Muscle of arm (tissue), 1 donor: ENCODE measurements at regions not wholly inside any gene's neighbourhood (a gene's known extent, or its start where the extent isn't known, plus 50 kb on each side); places are given as distances from the start of the nearest gene placed in this dataset.

ENCODE experiments used
- DNase-seq: peaks from one replicate; pipeline ENCODE4 v3.0.0-alpha.2; 2013

DNA sequence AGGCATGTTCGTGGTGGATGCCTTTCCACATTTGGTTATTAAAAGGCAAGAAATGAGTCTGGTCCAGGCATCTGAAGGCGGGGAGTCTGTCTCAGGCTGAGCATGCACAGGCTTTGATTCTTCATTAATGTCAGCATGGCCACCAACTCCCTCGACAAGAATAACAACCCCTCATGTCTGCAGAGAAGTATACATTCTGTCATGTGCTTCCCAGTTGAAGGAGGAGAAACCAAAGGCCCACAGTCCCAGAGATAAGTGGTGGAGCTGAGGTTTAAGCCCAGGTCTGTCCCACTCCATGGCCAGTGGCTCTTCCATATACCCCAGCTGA lies 61.6 kb upstream of the LAPTM5 start:
- no peak for DNase-seq

DNA sequence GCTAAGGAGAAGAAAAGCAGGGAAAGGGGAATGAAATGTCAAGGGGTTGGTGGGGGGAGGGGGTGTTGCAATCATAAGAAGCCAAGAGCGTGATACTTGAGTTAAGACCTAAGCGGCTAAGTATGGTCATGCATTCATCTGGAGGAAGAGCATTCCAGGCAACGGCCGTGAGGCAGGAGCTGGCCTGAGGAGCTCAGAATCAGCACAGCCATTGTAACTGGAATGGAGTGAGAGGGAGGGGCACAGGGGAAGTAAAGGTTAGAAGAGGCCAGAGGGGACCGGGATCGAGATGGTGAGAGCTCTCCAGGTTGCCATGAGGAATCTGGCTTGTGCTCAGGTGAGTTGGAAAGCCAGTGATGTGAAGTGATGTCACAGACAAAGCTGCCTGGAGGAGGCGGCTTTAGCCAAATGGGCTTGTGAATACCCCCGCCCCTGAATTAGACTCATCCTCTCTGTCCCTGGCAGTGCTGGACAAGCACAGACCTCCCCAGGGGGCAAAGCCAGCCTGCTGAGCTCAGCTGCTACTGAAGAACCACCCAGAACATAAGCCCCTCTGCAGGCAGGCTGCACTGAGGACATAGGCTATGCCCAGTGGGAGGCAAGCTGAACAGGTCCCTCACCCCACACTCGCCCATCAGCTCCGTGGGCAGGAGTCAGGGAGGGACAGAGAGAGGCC lies 61.1 kb upstream of the LAPTM5 start:
- DNase-seq: no peak

DNA sequence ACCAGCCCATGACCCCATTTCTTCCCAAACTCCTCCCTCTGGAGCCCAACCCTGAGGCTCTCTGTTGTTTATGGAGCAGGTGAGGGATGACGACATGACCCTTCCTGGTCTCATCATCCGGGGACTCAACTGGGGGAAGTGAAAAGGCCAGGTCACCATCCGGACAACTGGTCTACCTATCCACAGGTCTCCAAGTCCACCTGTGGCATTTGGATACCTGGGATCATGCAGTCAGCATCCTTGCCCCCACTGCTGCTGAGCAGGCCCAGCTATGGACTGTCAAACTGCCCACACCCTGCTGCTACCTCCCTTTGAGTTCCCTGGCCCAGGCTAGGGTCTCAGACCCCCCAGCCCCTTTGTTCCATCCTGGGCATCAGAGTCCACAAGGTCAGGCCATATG lies 60.0 kb upstream of the LAPTM5 start:
- no peak for DNase-seq

DNA sequence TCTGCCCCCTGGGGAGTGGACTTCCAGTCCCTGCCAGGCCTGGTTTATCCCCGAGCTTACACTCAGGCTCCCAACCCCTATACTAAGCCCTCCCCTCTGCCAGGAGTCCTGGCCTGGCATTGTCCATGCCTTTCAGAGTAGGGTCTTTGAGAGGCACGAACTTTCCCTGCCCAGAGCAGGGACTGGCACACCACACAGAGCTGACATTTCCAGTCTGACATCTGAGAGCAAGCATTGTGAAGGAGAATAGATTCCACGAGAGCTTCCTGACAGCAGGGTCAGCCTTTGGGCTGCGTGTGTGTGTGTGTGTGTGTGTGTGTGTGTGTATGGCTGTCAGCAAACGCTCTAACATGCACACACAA lies 59.5 kb upstream of the LAPTM5 start:
- no peak for DNase-seq

DNA sequence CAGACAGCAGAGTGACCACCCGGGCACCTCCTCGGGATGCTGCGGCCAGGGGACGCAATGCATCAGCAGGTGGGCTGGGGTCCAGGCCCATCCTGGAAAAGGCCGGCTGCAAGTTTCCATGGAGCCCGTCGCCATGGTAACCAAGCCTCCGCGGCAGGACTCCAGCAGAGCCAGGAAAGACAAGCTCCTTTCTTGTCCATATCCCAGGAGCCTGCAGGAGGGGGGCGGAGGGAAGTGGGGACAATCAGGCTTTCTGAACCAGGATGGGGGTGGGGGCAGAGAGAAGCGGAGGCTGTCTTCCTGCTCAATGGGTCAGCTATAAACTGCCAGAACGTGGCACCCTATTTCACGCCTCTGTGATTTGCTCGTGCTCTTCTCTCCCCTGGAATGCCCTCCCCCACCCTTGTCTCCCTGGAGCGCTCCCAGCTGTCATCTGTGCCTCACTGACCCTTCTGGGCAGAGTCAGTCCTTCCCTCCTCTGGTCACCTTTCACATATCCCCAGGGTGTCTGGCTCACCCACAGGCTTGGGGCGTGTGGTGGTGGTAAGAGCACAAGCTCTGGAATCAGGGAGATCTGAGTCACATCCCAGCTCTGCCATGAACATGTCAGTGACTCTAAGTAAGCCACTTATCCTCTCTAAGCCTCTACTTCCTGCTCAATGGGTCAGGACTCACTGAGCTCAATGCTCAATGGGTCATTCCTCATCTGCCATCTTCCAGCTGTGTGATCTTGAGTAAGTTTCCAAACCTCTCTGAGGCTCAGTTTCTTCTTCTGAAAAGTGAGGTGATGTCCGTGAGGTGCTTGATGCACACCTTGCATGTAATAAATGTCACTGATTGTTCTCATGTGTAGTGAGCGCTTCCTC lies 58.9 kb upstream of the LAPTM5 start:
- peak; percentile 80 for DNase-seq

DNA sequence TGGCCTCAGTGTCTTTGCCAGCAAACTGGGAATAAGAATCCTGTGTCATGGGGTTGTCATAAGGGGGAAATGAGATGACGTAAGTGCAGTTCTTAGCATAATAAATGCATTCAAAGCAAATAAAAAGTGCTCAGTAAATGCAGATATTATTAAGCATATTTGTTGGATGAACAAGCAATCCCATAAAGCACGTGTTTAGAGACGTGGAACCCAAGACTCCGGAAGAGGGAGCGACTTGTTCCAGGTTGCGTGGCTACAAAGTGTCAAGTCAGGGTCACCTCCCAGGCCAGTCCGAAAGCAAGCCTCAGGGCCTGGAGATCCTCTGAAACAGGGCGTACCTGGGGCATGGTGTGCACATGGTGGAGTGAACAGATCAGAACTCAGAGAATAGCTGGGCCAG lies 58.0 kb upstream of the LAPTM5 start:
- no peak for DNase-seq

DNA sequence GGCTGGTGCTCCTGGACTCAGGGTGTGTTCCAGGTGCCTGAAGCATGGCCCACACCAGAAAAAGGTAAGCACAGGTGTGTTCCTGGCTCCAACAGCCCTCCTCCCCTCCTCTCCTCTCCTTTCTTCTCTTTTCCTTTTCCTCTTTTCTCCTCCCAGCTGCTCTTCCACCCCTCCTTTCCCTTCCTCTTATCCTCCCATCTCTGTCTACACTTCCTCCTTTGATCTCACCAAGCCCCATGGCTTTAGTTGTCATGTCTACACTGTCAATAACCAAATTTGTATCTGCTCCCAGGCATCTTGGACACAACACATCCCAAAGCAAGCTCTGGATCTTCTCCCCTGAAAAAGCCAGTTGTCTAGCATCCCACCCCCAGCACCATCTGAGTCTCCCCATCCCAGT lies 56.7 kb upstream of the LAPTM5 start:
- DNase-seq: no peak

DNA sequence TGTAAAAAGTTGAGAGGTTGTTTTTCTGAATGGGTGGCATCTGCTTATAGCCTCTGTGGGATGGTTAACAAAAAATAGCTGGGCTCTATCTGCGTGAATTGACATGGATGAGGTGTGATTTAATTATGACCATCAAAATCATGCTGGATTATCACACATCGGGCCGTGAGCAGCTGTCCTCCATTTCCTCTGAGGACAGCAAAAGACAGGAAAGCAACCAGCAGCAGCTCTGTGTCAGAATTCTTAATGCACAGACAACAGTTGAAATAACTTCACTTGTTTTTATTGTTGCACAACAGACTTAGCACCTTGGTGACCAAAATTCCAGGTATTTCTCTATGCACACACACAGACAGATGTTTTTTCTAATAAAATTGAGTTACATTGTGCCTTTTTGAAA lies 54.5 kb upstream of the LAPTM5 start:
- no peak for DNase-seq

DNA sequence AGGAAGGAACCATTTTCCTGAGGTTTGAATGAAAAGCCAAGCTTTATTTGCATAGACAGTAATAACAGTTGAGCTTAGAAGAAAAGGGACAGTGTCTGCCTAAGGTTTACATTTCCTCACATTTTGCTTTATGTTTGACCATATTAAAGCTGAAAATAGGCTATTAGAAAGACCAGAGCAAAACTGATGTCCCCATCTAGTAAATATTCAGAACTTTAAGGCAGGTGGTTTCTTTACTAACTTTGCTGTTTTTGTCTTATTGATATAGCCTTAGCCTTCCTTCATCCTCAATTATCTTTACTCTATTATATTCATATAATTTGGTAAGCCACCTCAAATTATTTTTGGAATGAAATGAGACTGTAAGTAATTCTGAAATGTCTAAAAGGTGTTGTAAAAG lies 53.6 kb upstream of the LAPTM5 start:
- no peak for DNase-seq

DNA sequence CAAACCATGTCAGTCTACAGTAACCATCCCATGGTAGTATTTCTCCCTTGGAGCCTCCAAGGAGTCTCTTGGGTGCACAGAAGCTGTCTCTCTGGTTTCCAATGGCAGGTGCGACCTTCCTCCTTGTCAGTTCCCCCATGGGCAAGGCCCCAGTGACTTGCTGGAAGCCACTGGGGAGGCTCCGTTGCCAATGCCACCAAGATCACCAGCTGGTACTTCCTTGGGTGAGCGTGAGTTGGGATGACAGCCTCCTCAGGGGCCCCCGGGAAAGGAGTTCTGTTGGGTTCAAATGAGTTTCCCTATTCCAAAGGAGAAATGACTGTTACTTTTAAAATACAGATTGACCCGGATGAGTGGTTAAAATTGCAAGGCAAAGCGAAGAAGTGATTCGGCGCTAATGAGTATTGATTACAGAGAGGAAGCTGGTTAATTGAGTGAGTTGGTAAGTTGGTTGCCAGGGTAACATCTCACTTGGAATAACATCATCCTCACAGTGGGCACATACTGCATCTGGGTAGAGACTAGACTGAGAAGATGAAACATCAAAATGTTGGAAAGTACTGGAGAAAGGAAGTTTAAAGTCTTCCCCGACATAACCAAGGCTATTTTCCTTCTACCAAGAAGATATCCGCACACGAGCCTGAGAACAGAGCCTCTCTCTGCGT lies 53.0 kb upstream of the LAPTM5 start:
- no peak for DNase-seq

DNA sequence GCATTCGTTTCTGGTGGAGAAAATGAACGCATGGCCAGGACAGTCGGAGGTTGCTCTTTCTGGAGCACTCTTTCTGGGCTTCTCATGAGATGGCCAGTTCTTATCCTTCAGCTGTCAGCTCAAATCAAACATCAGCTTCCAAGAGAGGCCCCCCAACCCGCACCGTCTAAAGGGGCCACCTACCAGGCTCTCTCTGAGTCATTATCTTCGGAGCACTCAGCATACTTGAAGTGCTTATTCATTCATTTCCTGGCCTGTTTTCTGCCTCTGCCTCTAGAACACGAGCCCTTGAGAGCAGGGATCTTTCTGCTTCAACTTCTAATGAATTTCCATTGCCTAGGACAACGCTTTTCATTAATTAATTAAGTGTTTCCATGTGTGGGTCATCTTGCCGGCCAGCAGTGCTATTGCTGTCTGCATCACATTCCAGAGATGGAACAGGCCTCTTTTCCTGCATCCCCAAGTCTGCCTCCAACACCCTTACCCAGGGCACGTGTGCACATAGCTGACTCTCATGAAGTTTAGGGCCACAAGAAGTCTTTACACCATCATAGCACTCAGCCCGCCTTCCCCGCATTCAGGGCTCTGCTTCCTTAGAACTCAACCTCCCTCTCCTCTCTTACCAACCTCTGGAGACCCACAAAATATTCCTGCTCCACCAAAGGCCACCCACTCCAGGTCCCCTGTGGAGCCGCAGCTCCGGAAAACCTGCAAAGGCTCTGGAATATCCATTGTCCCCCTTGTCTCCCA lies 52.1 kb upstream of the LAPTM5 start:
- DNase-seq: no peak

DNA sequence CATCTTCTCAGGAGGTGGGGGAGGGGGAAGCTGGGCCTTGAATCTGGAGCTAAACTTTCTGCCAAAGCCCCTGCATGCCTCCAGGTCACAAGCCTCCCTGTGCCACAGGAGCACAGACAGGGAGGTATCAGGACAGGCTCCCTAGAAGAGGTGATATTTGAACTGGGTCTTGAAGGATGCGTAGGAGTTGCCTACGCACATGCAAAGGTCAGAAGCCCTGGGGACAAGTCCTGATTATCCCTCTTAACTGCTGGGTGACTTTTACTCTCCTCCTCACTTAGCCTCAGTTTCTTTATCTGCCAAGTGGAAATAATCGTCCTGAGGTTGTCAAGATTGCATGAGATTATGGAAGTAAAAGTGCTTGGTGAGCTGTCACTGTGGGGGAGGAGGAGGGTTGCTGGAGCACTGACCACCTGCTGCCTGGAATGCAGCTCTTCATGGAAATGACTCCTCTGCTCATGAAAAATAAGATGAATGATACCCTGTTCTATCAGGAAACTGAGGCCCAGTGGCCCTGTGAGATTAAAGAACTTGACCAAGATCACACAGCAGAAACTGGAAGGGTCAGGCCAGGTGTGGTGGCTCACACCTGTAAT lies 50.6 kb upstream of the LAPTM5 start:
- no peak for DNase-seq

DNA sequence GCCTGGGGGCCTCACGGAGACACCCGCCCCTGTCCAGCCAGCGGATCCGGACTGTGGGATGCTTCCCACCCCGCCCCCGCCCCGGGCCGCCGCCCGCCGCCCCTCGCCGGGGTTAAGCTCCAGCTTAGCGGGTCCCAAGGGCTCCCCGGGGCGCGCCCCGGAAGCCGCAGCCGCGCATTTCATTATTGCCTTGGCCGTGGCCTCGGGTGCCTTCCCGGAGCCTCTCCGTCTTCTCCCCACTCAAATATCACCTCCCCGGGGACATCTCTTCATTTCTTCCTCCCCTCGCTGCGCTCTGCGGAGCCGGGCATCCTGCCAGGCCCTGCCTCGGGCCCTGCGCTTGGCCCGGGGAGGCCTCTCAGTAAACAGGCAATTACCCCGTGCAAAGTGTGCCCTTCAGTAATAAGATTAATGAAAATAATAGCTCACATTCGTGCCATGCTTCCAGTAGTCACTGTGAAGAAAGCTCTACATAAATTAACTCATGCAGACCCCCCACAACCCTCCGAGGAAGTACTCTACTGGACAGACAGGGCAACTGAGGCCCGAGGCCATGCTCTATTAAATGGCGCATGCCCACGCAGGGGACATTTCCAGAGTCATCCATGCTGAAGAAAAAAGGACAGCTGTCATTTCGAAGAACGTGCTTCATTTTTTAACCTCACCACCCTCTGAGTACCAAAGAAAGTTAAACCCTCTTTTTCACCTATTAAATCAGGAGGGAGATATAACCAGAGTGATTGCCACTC lies 49.9 kb upstream of the LAPTM5 start:
- DNase-seq: no peak
